Activated T-cell treated with anti-CD3 and anti-CD28 coated beads, Interleukin-2, amount 50 U/mL, for 48 hours (primary cell): ENCODE measurements at regions not wholly inside any gene's neighbourhood (a gene's known extent, or its start where the extent isn't known, plus 50 kb on each side); places are given as distances from the start of the nearest gene placed in this dataset.

Experiments
- DNase-seq, 2 experiments: peaks; one replicate each; pipeline ENCODE4 v3.0.0-alpha.2; 2020

DNA sequence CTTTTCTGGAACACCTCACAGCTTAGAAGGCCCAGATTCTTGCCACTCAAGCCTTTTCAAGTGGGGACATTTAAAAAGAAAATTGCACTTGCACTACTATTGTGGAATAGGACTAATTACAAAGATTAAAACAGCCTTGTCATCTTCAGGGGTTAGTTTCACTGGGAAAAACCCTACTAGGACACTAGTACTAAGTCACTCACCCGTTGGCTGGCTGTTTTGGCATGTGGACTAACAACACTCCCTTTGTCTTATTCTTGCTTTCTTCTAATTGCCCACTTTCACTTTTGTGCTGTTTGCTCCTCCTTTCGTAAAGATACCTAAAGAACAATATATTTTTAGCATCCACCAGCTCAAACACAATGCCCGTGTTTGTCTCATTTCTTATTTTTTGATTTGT is 200.9 kb upstream of the MID1 start:
- DNase-seq = no peak

DNA sequence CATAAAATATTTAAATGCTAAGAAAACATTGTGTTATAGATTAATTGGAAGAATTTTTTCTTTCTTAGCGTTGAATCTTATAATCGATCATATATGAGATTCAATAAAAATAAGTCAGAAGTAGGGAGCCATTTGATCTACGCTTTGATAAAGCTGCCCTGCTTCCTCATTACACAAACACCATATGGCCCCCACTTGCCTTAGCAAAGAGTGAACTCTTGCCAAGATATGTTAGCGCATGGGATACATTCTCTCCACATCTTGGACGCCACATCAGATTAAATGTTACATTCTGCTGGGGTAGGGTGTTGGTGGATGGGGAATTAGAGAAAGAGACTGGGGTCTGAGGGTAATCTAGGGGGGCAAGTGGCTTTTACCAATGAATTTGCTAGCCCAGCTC is 207.7 kb upstream of the MID1 start:
- DNase-seq = no peak

DNA sequence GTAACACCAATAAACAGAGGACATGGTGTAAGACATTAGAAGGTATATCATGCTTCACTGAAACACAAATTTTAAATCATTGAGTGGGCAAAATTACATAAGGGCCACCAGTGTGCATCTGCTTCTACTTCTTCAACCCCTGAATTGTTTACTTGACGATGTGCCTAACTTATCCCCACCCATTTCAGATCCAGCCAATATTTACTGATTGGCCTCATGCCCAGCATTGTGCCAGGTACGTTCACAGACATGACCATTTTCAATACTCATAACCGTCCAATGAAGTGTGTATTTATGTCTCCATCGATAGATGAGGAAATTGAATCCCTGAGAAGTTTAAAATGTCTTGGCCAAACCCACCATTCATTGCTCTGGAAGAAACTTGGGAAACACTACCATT is 208.3 kb upstream of the MID1 start:
- no peak for DNase-seq

- DNase-seq = no peak
These were observed 211.5 kb upstream of the MID1 start for GRCh38 chrX:10831716-10832502.

GRCh38 chrX:10833299-10834169 is 213.1 kb upstream of the MID1 start:
- DNase-seq = no peak

GRCh38 chrX:10841579-10841978 is 221.2 kb upstream of the MID1 start:
- DNase-seq = no peak

DNA sequence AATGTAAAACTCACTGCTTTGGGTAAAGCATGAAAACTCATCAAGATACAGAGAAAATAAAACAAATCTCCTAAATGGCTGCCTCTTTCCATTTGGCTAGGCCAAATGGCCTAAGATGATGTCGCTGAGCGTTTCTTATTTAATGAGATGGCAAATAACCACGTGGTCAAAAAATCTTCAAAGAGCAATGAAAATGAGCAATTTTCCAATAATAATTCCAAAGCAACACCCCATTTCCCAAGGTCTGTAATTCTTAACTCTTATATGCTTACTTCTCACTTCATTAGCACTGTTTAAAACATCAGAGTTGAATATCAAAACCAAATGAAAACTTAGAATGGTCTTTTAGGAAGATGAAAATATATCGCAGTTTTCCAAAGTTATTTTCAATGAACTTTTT is 222.3 kb upstream of the MID1 start:
- DNase-seq = no peak

- no peak for DNase-seq
These were observed 226.9 kb upstream of the MID1 start for GRCh38 chrX:10847333-10847732.

GRCh38 chrX:10851809-10852208 is 231.4 kb upstream of the MID1 start:
- DNase-seq = no peak

- DNase-seq = no peak
These were observed 234.2 kb upstream of the MID1 start for GRCh38 chrX:10854594-10854993.

DNA sequence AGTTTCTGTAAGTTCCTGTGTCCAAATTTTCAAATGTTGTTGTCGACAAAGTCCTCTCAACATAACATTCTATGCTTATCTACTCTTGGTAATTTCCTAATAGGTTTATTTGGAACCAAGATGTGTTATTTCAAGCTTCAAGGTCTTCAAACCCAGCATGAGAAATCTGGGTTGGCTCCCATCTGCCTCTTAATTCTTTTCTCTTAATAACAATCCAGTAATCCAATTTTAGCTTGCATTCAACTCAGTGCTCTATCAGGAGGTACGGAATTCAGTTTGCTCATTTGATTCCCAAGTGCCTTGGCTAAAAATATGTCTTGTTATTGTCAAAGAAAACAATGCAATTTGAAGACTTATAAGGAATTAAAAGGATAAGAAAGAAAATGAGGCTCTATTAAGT is 235.5 kb upstream of the MID1 start:
- no peak for DNase-seq

- DNase-seq = no peak
These were observed 236.4 kb upstream of the MID1 start for GRCh38 chrX:10856797-10857196.

GRCh38 chrX:10859353-10859752 is 239.0 kb upstream of the MID1 start:
- no peak for DNase-seq

DNA sequence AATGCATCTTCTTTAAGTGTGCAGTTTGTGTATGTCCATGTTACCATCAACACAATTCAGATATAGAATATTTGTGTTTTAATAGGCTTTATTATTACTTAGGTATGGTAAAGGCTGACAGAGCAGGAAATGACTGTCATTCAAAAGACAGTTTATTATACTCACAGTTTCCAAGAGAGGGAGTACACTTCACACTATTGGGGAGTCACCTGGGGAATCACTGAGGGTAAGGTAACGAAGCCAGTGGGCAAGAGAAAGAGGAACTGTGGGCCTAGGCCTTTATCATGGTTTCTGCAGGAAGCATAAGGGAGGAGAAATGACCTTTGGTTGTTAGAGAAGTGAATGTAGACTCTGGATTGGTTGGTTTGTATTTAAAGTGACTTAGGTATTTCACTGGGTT is 235.1 kb upstream of the HCCS start:
- no peak for DNase-seq

DNA sequence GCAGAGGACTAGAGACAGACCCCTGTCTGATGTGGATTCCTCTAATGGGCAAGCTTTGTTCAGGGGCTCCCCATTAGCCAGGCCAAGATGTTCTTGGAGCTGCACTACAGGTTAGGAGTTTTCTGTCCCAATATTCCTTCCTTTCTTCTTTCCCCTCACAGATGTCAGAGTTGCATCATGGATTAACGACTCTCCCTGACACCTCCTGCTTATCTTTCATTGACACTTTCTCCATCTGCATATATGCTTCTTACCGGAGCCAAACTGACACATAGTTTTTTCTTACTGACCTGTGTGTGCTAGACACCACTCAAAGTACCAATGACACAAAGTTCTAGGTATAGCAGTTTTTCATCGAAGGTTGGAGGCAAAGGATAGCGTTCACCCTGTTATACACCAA is 228.6 kb upstream of the HCCS start:
- DNase-seq = no peak

DNA sequence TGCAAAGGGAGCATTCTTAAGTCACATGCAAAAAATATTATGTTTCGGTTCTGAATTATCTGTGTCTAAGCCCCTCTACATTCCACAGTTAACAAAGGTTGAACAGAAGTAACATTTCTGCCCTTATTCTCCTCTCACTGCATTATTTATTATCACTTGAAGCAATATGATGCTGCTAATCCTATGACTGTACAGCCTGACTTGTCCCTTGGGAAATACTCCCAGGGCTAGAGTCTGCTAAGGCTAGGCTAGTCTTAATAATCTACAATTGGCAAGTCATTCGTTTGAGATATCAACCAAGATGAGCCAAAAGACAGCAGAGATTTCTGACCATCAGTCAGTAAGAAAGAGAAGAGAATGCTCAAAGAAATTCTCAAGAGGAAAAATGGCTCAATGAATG is 226.9 kb upstream of the HCCS start:
- no peak for DNase-seq

DNA sequence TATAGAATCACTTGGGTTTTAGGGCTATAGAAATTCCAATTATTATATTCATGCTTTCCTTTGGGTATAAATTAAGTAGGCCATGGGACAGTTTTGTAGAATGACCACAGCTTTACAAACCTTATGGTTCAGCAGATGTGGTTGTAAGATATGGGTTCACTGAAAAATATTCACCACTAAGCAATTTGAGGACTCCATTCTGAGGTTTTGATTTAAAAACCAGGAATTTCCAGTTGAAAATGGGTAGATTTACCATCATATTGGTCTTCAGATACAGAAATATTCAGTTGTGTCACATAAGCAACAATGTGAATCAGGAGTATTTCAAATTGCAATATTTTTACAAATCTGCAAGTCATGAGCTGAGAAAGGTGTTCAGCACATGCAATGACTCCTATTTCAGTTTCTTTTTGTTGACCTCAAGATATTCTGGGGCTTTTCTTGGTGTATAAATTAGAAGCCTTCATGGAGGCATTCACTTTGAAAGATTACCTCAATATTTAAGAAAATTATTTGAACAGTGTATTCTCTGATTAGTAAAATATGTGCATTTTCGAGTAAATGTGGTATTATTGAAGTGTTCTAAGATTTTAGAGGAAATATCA is 218.4 kb upstream of the HCCS start:
- DNase-seq = no peak

DNA sequence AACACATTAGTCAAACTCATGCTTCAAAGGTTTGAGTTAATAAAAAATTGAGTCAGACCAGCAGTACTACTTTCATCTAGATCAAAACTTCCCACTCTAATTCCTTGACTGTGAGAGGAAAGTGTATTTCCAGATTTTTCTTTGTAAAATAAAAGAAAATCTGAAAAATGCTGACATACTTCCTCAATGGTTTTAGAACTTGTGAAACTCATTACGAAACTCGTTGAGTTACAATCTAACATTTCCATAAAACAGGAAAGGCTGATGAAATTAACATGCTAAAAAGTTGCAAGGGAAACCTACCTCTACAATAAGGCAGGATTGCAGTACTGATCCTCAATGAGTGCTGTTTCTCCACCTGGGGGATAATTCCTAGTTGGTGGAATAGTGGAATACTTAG is 217.8 kb upstream of the HCCS start:
- DNase-seq = no peak

DNA sequence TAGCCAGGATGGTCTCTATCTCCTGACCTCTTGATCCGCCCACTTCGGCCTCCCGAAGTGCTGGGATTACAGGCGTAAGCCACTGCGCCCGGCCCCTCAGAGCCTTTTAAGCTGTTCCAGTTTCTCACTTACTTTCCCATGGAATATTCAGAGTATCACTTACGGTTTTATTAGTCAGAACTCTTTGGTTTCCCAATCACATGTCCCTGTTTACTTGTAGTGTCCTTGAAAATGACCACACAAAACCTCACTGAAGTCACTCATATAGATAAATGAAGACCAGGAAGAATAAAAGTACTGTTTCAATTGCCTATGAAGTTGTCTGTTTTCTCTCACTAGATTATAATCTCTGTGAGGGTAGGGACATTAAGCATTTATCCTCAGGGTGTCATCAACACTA is 217.2 kb upstream of the HCCS start:
- DNase-seq = no peak

GRCh38 chrX:10897768-10898167 is 213.4 kb upstream of the HCCS start:
- no peak for DNase-seq

GRCh38 chrX:10900585-10901289 is 210.4 kb upstream of the HCCS start:
- no peak for DNase-seq

GRCh38 chrX:10901290-10901633 is 209.9 kb upstream of the HCCS start:
- DNase-seq = no peak

GRCh38 chrX:10902001-10902400 is 209.1 kb upstream of the HCCS start:
- no peak for DNase-seq
